ENCODE measurements at regions not wholly inside any gene's neighbourhood (a gene's known extent, or its start where the extent isn't known, plus 50 kb on each side); places are given as distances from the start of the nearest gene placed in this dataset.

GRCh38 chr2:149826471-149827125, 239.0 kb upstream of the MMADHC start:
- TF ChIP-seq CTCF (IDR thresholded peaks at IDR 0.05) (no peak), REST (IDR thresholded peaks at IDR 0.05; ENCODE audit: insufficient read depth in 1 of 2, low read depth in 2 of 2, low read length in 1 of 2) (no peak), POLR2AphosphoS5 (IDR thresholded peaks at IDR 0.05; ENCODE audit: low read depth, low read length) (no peak), TCF7L2 (IDR thresholded peaks at IDR 0.05; ENCODE audit: low read depth, low read length) (no peak)
